ENCODE measurements at regions not wholly inside any gene's neighbourhood (a gene's known extent, or its start where the extent isn't known, plus 50 kb on each side); places are given as distances from the start of the nearest gene placed in this dataset.

DNA sequence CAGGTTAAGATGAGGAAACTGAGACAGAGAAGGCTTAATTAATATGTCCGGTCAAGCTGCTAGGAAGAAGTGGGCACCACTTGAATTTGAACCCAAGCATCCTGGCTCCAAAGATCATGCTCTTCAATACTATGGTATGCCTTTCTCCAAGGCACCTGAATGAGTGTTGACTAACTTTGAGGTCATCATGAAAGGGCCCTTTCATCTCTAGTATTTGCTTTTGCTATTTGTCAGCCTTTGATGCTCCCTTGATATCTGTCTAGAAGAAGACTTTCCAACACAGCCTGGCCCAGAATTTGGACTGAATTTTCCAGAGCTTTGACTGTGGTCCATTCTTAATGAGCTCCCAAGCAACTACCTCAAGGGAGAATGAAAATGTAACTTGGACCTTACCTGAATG lies 179.1 kb upstream of the DKK2 start:
- Mint-ChIP-seq H3K9me3 (ENCODE audit: unreplicated experiment) (peaks cover 3% of the 10 kb centered on the region), H3K27ac (ENCODE audit: unreplicated experiment) (no peak overlapping the region), H3K4me1 (ENCODE audit: low read depth, unreplicated experiment) (peaks cover 24% of the 10 kb centered on the region), H3K36me3 (ENCODE audit: unreplicated experiment) (no peaks in the 10 kb centered on the region), H3K4me3 (ENCODE audit: unreplicated experiment) (no peak overlapping the region), H3K27me3 (ENCODE audit: unreplicated experiment) (peaks cover 4% of the 10 kb centered on the region)
- TF ChIP-seq, protein P1, sequence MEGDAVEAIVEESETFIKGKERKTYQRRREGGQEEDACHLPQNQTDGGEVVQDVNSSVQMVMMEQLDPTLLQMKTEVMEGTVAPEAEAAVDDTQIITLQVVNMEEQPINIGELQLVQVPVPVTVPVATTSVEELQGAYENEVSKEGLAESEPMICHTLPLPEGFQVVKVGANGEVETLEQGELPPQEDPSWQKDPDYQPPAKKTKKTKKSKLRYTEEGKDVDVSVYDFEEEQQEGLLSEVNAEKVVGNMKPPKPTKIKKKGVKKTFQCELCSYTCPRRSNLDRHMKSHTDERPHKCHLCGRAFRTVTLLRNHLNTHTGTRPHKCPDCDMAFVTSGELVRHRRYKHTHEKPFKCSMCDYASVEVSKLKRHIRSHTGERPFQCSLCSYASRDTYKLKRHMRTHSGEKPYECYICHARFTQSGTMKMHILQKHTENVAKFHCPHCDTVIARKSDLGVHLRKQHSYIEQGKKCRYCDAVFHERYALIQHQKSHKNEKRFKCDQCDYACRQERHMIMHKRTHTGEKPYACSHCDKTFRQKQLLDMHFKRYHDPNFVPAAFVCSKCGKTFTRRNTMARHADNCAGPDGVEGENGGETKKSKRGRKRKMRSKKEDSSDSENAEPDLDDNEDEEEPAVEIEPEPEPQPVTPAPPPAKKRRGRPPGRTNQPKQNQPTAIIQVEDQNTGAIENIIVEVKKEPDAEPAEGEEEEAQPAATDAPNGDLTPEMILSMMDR (IDR thresholded peaks at IDR 0.05; ENCODE audit: partially characterized antibody, unreplicated experiment): no peak
- no peak for DNase-seq

DNA sequence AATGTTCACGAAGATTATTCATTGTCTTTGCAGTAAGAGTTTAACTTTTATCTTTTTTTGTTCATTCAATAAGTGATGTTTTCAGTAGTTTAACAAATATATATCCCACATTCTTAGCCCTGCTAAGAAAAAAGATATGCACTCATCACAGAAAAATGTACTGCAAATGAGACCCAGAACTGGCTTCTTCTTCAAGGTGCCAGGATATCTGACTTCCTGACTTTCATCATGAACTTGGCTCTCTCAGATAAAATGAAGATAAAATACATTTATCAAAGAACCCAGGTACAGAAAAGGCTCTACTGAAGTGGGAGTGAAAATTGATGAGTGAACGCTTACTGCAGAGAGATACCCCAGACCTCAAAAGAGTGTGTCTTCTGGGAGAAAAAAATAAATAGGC lies 177.8 kb upstream of the DKK2 start:
- TF ChIP-seq, protein P1 (IDR thresholded peaks at IDR 0.05; ENCODE audit: partially characterized antibody, unreplicated experiment): no peak
- H3K9me3 Mint-ChIP-seq (ENCODE audit: unreplicated experiment): peaks cover 3% of the 10 kb centered on the region
- H3K4me1 Mint-ChIP-seq (ENCODE audit: low read depth, unreplicated experiment): peaks cover 24% of the 10 kb centered on the region
- H3K36me3 Mint-ChIP-seq (ENCODE audit: unreplicated experiment): no peaks in the 10 kb centered on the region
- no peak overlapping the region for H3K27ac Mint-ChIP-seq (ENCODE audit: unreplicated experiment)
- no peak for DNase-seq
- peaks cover 4% of the 10 kb centered on the region for H3K27me3 Mint-ChIP-seq (ENCODE audit: unreplicated experiment)
- no peak overlapping the region for H3K4me3 Mint-ChIP-seq (ENCODE audit: unreplicated experiment)

DNA sequence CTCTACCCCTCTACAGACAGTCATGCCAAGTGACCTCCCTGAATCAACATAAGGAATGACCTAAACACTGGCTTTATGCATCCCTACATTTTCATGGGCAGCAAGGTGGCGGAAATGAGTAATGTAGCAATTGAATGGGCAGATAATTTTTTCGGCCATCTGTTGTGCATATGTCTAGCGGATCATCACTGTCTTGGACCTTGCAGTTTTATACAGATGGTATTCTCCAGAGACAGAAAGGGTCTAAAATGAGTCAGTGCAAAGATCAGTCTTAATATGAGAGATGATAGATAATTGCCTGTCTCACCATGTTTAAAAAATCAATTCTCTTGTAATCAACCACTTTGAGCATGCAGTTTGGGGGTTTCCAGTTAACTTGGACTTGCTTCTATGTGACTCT lies 177.3 kb upstream of the DKK2 start:
- Mint-ChIP-seq H3K36me3 (ENCODE audit: unreplicated experiment) (no peaks in the 10 kb centered on the region), H3K4me1 (ENCODE audit: low read depth, unreplicated experiment) (peaks cover 24% of the 10 kb centered on the region), H3K4me3 (ENCODE audit: unreplicated experiment) (no peak overlapping the region), H3K27me3 (ENCODE audit: unreplicated experiment) (peaks cover 4% of the 10 kb centered on the region), H3K27ac (ENCODE audit: unreplicated experiment) (peak overlapping the region; percentile 77), H3K9me3 (ENCODE audit: unreplicated experiment) (peaks cover 3% of the 10 kb centered on the region)
- DNase-seq: no peak
- TF ChIP-seq, protein P1 (IDR thresholded peaks at IDR 0.05; ENCODE audit: partially characterized antibody, unreplicated experiment): no peak

DNA sequence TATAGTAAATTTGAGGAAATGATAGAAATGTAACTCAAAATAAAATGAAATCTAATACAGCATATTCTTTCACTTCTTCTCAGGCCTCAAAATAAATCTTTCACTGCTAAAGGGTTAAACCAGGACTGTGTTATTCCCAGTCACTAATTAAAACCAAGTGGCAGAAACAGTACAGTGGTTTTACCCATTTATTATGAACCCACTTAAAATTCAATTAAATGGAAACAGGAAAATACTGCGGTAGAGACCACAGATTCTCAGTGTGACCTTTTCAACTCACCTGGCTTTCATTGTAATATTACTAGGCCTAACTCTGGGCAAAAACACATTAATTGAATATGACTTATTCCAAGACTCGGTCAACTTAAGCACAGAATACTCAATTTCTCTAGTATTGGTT lies 176.5 kb upstream of the DKK2 start:
- no peak for DNase-seq
- Mint-ChIP-seq H3K36me3 (ENCODE audit: unreplicated experiment) (no peaks in the 10 kb centered on the region), H3K4me1 (ENCODE audit: low read depth, unreplicated experiment) (peaks cover 24% of the 10 kb centered on the region), H3K9me3 (ENCODE audit: unreplicated experiment) (peaks cover 3% of the 10 kb centered on the region), H3K4me3 (ENCODE audit: unreplicated experiment) (no peak overlapping the region), H3K27me3 (ENCODE audit: unreplicated experiment) (peaks cover 4% of the 10 kb centered on the region), H3K27ac (ENCODE audit: unreplicated experiment) (peak overlapping the region; percentile 77)
- TF ChIP-seq, protein P1 (IDR thresholded peaks at IDR 0.05; ENCODE audit: partially characterized antibody, unreplicated experiment): no peak

DNA sequence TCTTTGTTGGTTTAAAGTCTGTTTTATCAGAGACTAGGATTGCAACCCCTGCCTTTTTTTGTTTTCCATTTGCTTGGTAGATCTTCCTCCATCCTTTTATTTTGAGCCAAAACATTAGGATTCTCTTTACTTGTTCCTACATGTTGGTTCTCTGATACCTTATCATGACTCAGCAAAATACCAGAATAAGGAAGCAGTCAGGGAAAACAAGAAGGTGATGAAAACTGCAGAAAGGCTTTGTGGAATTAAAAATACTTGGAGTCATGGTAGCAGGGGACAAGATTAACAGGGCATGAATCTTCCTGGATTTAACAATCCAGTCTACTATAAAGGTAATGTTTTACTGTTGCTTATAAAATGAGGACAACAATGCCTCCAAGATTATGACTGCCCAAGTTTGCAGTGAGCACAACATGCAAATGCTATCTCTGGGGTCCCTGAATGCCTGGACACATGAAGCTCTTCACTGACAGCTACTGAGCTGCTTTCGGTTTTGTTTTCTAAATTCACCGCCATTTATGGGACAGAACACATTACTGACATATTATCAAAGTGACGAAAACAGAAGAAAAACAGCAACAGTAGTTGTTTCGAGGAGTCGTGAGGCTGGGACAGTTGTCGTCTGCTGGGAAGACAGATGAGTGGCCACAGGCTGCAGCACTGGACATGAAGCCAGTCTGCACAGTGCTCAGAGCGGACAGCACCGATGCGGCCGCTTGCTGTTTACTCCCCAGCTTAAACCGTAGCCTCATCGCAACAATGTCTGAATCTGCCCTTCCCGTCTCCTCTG lies 174.5 kb upstream of the DKK2 start:
- H3K9me3 Mint-ChIP-seq (ENCODE audit: unreplicated experiment): peaks cover 3% of the 10 kb centered on the region
- TF ChIP-seq, protein P1 (IDR thresholded peaks at IDR 0.05; ENCODE audit: partially characterized antibody, unreplicated experiment): no peak
- DNase-seq: no peak
- peaks cover 24% of the 10 kb centered on the region for H3K4me1 Mint-ChIP-seq (ENCODE audit: low read depth, unreplicated experiment)
- peaks cover 4% of the 10 kb centered on the region for H3K27me3 Mint-ChIP-seq (ENCODE audit: unreplicated experiment)
- no peak overlapping the region for H3K4me3 Mint-ChIP-seq (ENCODE audit: unreplicated experiment)
- no peaks in the 10 kb centered on the region for H3K36me3 Mint-ChIP-seq (ENCODE audit: unreplicated experiment)
- H3K27ac Mint-ChIP-seq (ENCODE audit: unreplicated experiment): no peak overlapping the region
